ENCODE measurements at regions not wholly inside any gene's neighbourhood (a gene's known extent, or its start where the extent isn't known, plus 50 kb on each side); places are given as distances from the start of the nearest gene placed in this dataset.

DNA sequence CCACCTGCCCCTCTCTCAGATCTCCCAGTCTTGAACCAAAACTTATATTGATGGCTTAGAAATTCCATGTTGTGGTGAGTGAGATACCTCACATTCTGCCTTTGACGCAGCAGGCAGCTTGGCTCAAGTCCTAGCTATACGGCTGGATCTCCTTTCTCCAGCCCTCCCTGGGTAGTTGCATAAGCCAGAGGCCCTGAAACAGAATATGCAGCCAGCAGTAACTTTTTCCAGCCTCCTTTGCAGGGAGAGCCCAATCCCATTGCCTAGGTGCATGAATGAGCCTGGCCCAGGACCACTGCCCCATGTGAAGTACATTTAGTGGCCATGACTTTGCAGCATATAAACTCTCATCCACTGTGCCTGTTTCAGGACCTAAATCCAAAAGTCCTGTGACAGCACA is 202.2 kb upstream of the CDYL start:
- intact Hi-C loops (cut with DNase I), result no loop called here
- Histone ChIP-seq H3K27ac (no peak overlapping the region), H3K36me3 (no peaks in the 10 kb centered on the region), H3K4me1 (peaks cover 5% of the 10 kb centered on the region), H3K27me3 (ENCODE audit: low read depth) (no peaks in the 10 kb centered on the region), H3K4me3 (no peak overlapping the region), H3K9me3 (peaks cover 24% of the 10 kb centered on the region)
- no peak for TF ChIP-seq CTCF (IDR thresholded peaks at IDR 0.05)
- no peak for ATAC-seq
- no peak for DNase-seq

GRCh38 chr6:4571011-4571410 is 205.2 kb upstream of the CDYL start:
- intact Hi-C loops (cut with DNase I), result no loop called here
- Histone ChIP-seq H3K36me3 (no peaks in the 10 kb centered on the region), H3K9me3 (peaks cover 24% of the 10 kb centered on the region), H3K27me3 (ENCODE audit: low read depth) (no peaks in the 10 kb centered on the region), H3K27ac (no peak overlapping the region), H3K4me1 (no peaks in the 10 kb centered on the region), H3K4me3 (no peak overlapping the region)
- DNase-seq, result no peak
- no peak for TF ChIP-seq CTCF (IDR thresholded peaks at IDR 0.05)
- no peak for ATAC-seq

- DNase-seq, result no peak
- Histone ChIP-seq H3K9me3 (peaks cover 24% of the 10 kb centered on the region), H3K27ac (no peak overlapping the region), H3K27me3 (ENCODE audit: low read depth) (no peaks in the 10 kb centered on the region), H3K36me3 (no peaks in the 10 kb centered on the region), H3K4me1 (no peaks in the 10 kb centered on the region), H3K4me3 (no peak overlapping the region)
- intact Hi-C loops (cut with DNase I), result no loop called here
- TF ChIP-seq CTCF (IDR thresholded peaks at IDR 0.05), result no peak
- no peak for ATAC-seq
These were observed 208.1 kb upstream of the CDYL start for GRCh38 chr6:4568138-4568537.

- no peak for TF ChIP-seq CTCF (IDR thresholded peaks at IDR 0.05)
- Histone ChIP-seq H3K4me3 (no peak overlapping the region), H3K4me1 (no peaks in the 10 kb centered on the region), H3K27me3 (ENCODE audit: low read depth) (no peaks in the 10 kb centered on the region), H3K27ac (no peak overlapping the region), H3K9me3 (peaks cover 22% of the 10 kb centered on the region), H3K36me3 (no peaks in the 10 kb centered on the region)
- DNase-seq (no peak), ATAC-seq (no peak)
- intact Hi-C loops (cut with DNase I), result no loop called here
These were observed 209.1 kb upstream of the CDYL start for GRCh38 chr6:4567141-4567540.

GRCh38 chr6:4565301-4566250 is 210.6 kb upstream of the CDYL start:
- DNase-seq, result no peak
- no peak overlapping the region for H3K4me3 ChIP-seq
- H3K4me1 ChIP-seq, result no peaks in the 10 kb centered on the region
- intact Hi-C loops (cut with DNase I), result no loop called here
- H3K27ac ChIP-seq, result no peak overlapping the region
- H3K27me3 ChIP-seq (ENCODE audit: low read depth), result no peaks in the 10 kb centered on the region
- peaks cover 6% of the 10 kb centered on the region for H3K9me3 ChIP-seq
- no peak for TF ChIP-seq CTCF (IDR thresholded peaks at IDR 0.05)
- no peaks in the 10 kb centered on the region for H3K36me3 ChIP-seq
- peak in 1 of 2 donors; percentile 30 for ATAC-seq
